CD14-positive monocyte (primary cell): ENCODE measurements at regions not wholly inside any gene's neighbourhood (a gene's known extent, or its start where the extent isn't known, plus 50 kb on each side); places are given as distances from the start of the nearest gene placed in this dataset.
A peak's percentile ranks its signal among the peaks of the same experiment; 100 is the strongest.

Source experiments
- DNase-seq, 3 donors: peaks; one replicate each; pipeline ENCODE4 v3.0.0-alpha.2; 2011 to 2022
- H2AFZ ChIP-seq: 2 replicates; pipeline ENCODE4 v1.6.0; 2012; ENCODE audit warnings: mild to moderate bottlenecking, low read depth, low read length, inconsistent platforms; ENCODE audit not compliant: insufficient read depth, poor library complexity, severe bottlenecking
- H3K27ac ChIP-seq, 2 donors: 1 replicate in 1 of 2; 2 replicates in 1 of 2; pipeline ENCODE4 v1.5.1; 2012 to 2013; ENCODE audit warnings: low read length in 2 of 2, control low read depth in 1 of 2, inconsistent platforms in 1 of 2, low read depth in 1 of 2, mild to moderate bottlenecking in 1 of 2
- H3K27me3 ChIP-seq, 2 donors: one replicate each; pipeline versions ENCODE4 v1.6.0 to v1.6.1; 2011 to 2013; ENCODE audit warnings: low read length in 2 of 2; ENCODE audit not compliant: control insufficient read depth in 2 of 2, insufficient read depth in 2 of 2
- H3K36me3 ChIP-seq, 2 donors: replicated peaks in 1 of 2; 1 replicate in 1 of 2; 2 replicates in 1 of 2; pipeline versions ENCODE4 v1.5.1 to v1.6.1; 2012 to 2013; ENCODE audit warnings: low read length in 2 of 2, control low read depth in 1 of 2, inconsistent platforms in 1 of 2, mild to moderate bottlenecking in 1 of 2; ENCODE audit not compliant: insufficient read depth in 2 of 2, control insufficient read depth in 1 of 2
- H3K4me1 ChIP-seq, 2 donors: 1 replicate in 1 of 2; 2 replicates in 1 of 2; pipeline versions ENCODE4 v1.5.1 to v1.6.1; 2012 to 2013; ENCODE audit warnings: low read length in 2 of 2, control low read depth in 1 of 2, inconsistent platforms in 1 of 2, mild to moderate bottlenecking in 1 of 2, moderate library complexity in 1 of 2; ENCODE audit not compliant: insufficient read depth in 2 of 2, control insufficient read depth in 1 of 2
- H3K4me2 ChIP-seq: replicated peaks from 2 replicates; pipeline ENCODE3; 2012; ENCODE audit warnings: low read length, moderate library complexity, mild to moderate bottlenecking; ENCODE audit not compliant: poor library complexity, severe bottlenecking; ENCODE audit errors: extremely low read depth
- H3K4me3 ChIP-seq, 3 experiments: fragments of 200-600 bp in 1 of 3; sonication (generic) in 1 of 3; replicated peaks in 1 of 3; 1 replicate in 2 of 3; 2 replicates in 1 of 3; pipeline ENCODE4 v1.5.1; 2011 to 2013; ENCODE audit warnings: low read length in 3 of 3, mild to moderate bottlenecking in 3 of 3, control low read depth in 2 of 3, low read depth in 2 of 3, inconsistent platforms in 1 of 3, moderate library complexity in 1 of 3
- H3K79me2 ChIP-seq: 2 replicates; pipeline ENCODE4 v1.6.0; 2012; ENCODE audit warnings: mild to moderate bottlenecking, control low read depth, inconsistent platforms, low read length, moderate library complexity; ENCODE audit not compliant: insufficient read depth
- H3K9ac ChIP-seq: 2 replicates; pipeline ENCODE4 v1.6.0; 2017; ENCODE audit warnings: low read length, mild to moderate bottlenecking; ENCODE audit not compliant: insufficient read depth, poor library complexity, severe bottlenecking
- H3K9me3 ChIP-seq, 2 donors: replicated peaks in 1 of 2; 1 replicate in 1 of 2; 2 replicates in 1 of 2; pipeline versions ENCODE4 v1.5.1 to v1.6.1; 2012 to 2013; ENCODE audit warnings: low read length in 2 of 2, control low read depth in 1 of 2; ENCODE audit not compliant: control insufficient read depth in 1 of 2, insufficient read depth in 1 of 2
- H4K20me1 ChIP-seq: 2 replicates; pipeline ENCODE4 v1.6.0; 2012; ENCODE audit warnings: mild to moderate bottlenecking, low read length, control low read depth, moderate library complexity; ENCODE audit not compliant: insufficient read depth
- H3K27ac Mint-ChIP-seq, 7 donors: one replicate each; pipeline ENCODE4 v1.8.0; 2020; ENCODE audit warnings: mild to moderate bottlenecking in 7 of 7, mixed read lengths in 7 of 7, moderate library complexity in 6 of 7, inconsistent platforms in 2 of 7
- H3K27me3 Mint-ChIP-seq, 3 donors: one replicate each; pipeline ENCODE4 v1.8.0; 2021 to 2022; ENCODE audit warnings: low read depth in 3 of 3, mild to moderate bottlenecking in 3 of 3, mixed read lengths in 3 of 3, moderate library complexity in 3 of 3, inconsistent platforms in 1 of 3
- H3K36me3 Mint-ChIP-seq, 2 donors: one replicate each; pipeline ENCODE4 v1.8.0; 2020; ENCODE audit warnings: mixed read lengths in 2 of 2, inconsistent platforms in 1 of 2, mild to moderate bottlenecking in 1 of 2
- H3K4me1 Mint-ChIP-seq: one replicate; pipeline ENCODE4 v1.8.0; 2020; ENCODE audit warnings: mild to moderate bottlenecking, mixed read lengths
- H3K4me3 Mint-ChIP-seq, 2 donors: one replicate each; pipeline ENCODE4 v1.8.0; 2020; ENCODE audit warnings: mild to moderate bottlenecking in 2 of 2, mixed read lengths in 2 of 2, moderate library complexity in 1 of 2
- H3K9me3 Mint-ChIP-seq, 7 donors: one replicate each; pipeline ENCODE4 v1.8.0; 2020 to 2022; ENCODE audit warnings: mixed read lengths in 7 of 7, mild to moderate bottlenecking in 6 of 7, moderate library complexity in 6 of 7, inconsistent platforms in 2 of 7
- CTCF ChIP-seq: fragments of 200-600 bp; IDR thresholded peaks from one replicate; pipeline ENCODE4 v1.8.0; 2022; ENCODE audit warnings: antibody characterized with exemption, mild to moderate bottlenecking
- WGBS: methylation state at CpG from one replicate; pipeline ENCODE4 v1.1.5; 2013; ENCODE audit warnings: missing lambda C conversion rate; ENCODE audit not compliant: insufficient coverage; 5-methylcytosine and 5-hydroxymethylcytosine counted together
- intact Hi-C, 2 donors: fragments of 100-400 bp; cut with micrococcal nuclease; formaldehyde crosslinking; loops; one replicate each; pipeline versions ENCODE4 v1.15.0 to v1.15.1; 2023

- H3K79me2 ChIP-seq = no peaks in the 10 kb centered on the region
- no peak overlapping the region for H3K27ac ChIP-seq
- H2AFZ ChIP-seq = no peak overlapping the region
- no peaks in the 10 kb centered on the region for H3K36me3 ChIP-seq
- peak; percentile 9 for TF ChIP-seq CTCF
- Mint-ChIP-seq H3K4me3 (no peak overlapping the region), H3K4me1 (no peaks in the 10 kb centered on the region), H3K36me3 (no peaks in the 10 kb centered on the region), H3K27ac (no peak overlapping the region), H3K9me3 (peaks cover 0 to 3% (median 2%) of the 10 kb centered on the region in 7 donors), H3K27me3 (no peaks in the 10 kb centered on the region)
- peaks cover 0 to 3% of the 10 kb centered on the region in 2 donors for H3K9me3 ChIP-seq
- H3K4me1 ChIP-seq = no peaks in the 10 kb centered on the region
- H3K9ac ChIP-seq = no peak overlapping the region
- no peak overlapping the region for H3K4me3 ChIP-seq
- DNase-seq = no peak
- H3K4me2 ChIP-seq = no peak overlapping the region
- H4K20me1 ChIP-seq = no peaks in the 10 kb centered on the region
- intact Hi-C loops = no loop called here
- H3K27me3 ChIP-seq = no peaks in the 10 kb centered on the region
- WGBS = no CpG with 5 or more reads among the region's 2 CpGs
Observed at GRCh38 chr9:24451346-24451745, 94.4 kb downstream of the IZUMO3 start.

DNA sequence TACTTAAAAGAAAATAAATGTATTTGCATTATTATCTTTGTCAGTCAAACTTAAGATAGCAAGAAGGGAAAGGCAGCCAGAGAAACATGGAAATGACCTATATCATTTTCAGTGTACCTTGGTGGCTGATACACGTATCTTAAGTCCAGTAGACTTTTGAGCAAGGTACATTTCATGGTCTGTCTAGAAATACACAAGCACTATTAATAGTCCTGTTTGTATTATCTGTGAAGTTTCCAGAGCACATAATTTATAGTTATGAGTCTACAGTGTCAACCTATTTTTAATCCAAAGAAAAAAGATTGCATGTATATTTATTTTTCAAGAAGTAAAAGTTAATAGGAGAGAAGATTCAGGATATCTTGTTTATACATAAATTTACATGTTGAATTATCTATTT, 95.7 kb downstream of the IZUMO3 start:
- Mint-ChIP-seq H3K27ac (no peak overlapping the region), H3K4me3 (no peak overlapping the region), H3K36me3 (no peaks in the 10 kb centered on the region), H3K27me3 (no peaks in the 10 kb centered on the region), H3K9me3 (peaks cover 0 to 5% (median 0%) of the 10 kb centered on the region in 7 donors), H3K4me1 (no peaks in the 10 kb centered on the region)
- Histone ChIP-seq H3K4me2 (no peak overlapping the region), H3K36me3 (no peaks in the 10 kb centered on the region), H2AFZ (no peak overlapping the region), H4K20me1 (no peaks in the 10 kb centered on the region), H3K4me1 (no peaks in the 10 kb centered on the region), H3K9ac (no peak overlapping the region), H3K79me2 (no peaks in the 10 kb centered on the region), H3K4me3 (no peak overlapping the region), H3K9me3 (peaks cover 0 to 3% of the 10 kb centered on the region in 2 donors), H3K27ac (no peak overlapping the region), H3K27me3 (no peaks in the 10 kb centered on the region)
- no peak for DNase-seq
- no peak for TF ChIP-seq CTCF
- WGBS = no CpG with 5 or more reads among the region's 1 CpG
- intact Hi-C loops = no loop called here
